ENCODE measurements at regions not wholly inside any gene's neighbourhood (a gene's known extent, or its start where the extent isn't known, plus 50 kb on each side); places are given as distances from the start of the nearest gene placed in this dataset.

DNA sequence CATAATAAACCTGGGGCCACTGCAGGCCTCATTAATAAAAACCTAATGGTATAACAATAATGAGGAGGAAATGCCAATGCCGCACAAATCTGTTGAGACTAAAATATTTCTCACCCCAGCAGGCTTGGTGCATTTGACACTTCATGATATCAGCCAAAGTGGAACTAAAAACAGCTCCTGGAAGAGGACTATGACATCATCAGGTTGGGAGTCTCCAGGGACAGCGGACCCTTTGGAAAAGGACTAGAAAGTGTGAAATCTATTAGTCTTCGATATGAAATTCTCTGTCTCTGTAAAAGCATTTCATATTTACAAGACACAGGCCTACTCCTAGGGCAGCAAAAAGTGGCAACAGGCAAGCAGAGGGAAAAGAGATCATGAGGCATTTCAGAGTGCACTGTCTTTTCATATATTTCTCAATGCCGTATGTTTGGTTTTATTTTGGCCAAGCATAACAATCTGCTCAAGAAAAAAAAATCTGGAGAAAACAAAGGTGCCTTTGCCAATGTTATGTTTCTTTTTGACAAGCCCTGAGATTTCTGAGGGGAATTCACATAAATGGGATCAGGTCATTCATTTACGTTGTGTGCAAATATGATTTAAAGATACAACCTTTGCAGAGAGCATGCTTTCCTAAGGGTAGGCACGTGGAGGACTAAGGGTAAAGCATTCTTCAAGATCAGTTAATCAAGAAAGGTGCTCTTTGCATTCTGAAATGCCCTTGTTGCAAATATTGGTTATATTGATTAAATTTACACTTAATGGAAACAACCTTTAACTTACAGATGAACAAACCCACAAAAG lies 580.9 kb upstream of the TMEFF2 start:
- DNase-seq (ENCODE audit: low spot score) (no peak), ATAC-seq (ENCODE audit: low FRiP score) (no peak)
- no peak for TF ChIP-seq CTCF (IDR thresholded peaks at IDR 0.05)

DNA sequence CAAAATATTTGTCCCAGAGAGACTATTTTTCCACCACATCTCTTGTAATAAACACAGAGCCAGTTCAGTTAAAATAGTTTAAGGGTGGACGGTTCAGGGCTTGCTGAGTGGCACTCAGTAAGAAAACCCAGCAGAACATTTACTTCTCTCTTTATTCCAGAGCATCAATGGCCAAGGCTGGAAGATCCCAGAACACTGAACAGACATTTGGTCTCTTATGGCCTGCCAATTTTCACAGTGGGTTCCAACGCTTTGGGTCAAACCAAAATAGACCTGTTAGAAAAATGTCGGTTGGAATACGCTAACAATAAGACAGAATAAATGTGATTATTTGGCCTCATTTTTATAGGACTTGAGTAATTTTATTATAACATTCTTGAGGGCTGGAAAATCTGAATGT lies 580.3 kb upstream of the TMEFF2 start:
- no peak for TF ChIP-seq CTCF (IDR thresholded peaks at IDR 0.05)

GRCh38 chr2:192773044-192773443 lies 578.3 kb upstream of the TMEFF2 start:
- ATAC-seq (ENCODE audit: low FRiP score), result no peak
- no peak for DNase-seq (ENCODE audit: low spot score)
- no peak for TF ChIP-seq CTCF (IDR thresholded peaks at IDR 0.05)

More for the DNA sequence above, 580.3 kb upstream of the TMEFF2 start:
- no peak for ATAC-seq (ENCODE audit: low FRiP score)
- DNase-seq (ENCODE audit: low spot score), result no peak

DNA sequence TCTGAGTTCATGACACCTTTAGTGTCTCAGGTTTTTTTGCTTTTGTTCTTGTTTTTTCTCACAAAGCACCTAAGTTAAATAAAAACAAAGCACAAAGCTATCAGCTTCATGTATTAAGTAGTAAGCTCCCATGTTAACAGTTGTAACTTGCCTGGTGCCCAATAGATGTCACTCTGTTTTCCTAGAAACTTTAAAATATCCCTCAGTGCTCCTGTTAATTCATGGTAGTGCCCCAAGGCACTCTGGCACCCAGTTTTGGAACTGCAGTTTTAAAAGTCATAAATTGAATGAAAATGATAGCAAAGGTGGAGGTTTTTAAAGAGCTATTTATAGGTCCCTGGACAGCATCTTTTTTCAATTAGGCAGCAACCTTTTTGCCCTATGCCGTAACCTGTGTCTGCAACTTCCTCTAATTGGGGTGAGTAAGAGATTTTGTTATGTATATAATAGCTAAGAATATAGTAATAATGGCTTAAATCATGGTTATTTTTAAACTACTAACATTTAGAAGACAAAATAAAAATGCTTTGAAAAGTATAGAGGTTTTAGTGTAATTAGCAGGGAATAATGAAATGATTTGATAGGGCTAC lies 555.0 kb upstream of the TMEFF2 start:
- ATAC-seq (ENCODE audit: low FRiP score) (no peak), DNase-seq (ENCODE audit: low spot score) (no peak)
- TF ChIP-seq CTCF (IDR thresholded peaks at IDR 0.05), result no peak

- DNase-seq (ENCODE audit: low spot score) (no peak), ATAC-seq (ENCODE audit: low FRiP score) (no peak)
These were observed 547.2 kb upstream of the TMEFF2 start for GRCh38 chr2:192741889-192742288.

DNA sequence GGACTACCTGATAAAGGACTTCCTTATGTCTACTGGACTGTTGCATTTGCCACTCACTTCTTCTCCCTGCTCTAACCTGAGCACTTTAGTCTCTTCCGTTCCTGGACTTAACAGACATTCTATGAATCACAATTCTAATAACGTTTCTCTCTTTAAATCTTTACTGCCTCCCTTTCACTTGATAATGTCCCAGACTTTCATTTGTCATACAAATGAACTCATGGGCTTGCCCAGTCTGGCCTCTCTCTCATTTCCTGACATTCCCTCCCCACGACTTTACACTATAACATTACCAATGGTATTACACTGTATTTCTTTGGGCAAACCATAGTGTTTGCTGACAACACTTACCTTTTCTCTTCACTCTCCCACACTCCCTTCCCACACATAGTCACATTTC lies 540.7 kb upstream of the TMEFF2 start:
- DNase-seq (ENCODE audit: low spot score) (no peak), ATAC-seq (ENCODE audit: low FRiP score) (no peak)
- no peak for TF ChIP-seq CTCF (IDR thresholded peaks at IDR 0.05)

More at GRCh38 chr2:192741889-192742288, 547.2 kb upstream of the TMEFF2 start:
- no peak for TF ChIP-seq CTCF (IDR thresholded peaks at IDR 0.05)

- DNase-seq (ENCODE audit: low spot score), result no peak
- no peak for ATAC-seq (ENCODE audit: low FRiP score)
- no peak for TF ChIP-seq CTCF (IDR thresholded peaks at IDR 0.05)
These were observed 534.6 kb upstream of the TMEFF2 start for GRCh38 chr2:192729369-192729768.

Measured in omental fat pad (tissue), 3 donors.